ENCODE measurements at regions not wholly inside any gene's neighbourhood (a gene's known extent, or its start where the extent isn't known, plus 50 kb on each side); places are given as distances from the start of the nearest gene placed in this dataset.

- Histone ChIP-seq H4K20me1 (ENCODE audit: insufficient read depth, low read length) (no peaks in the 10 kb centered on the region), H2AFZ (ENCODE audit: low read depth, low read length) (no peak overlapping the region), H3K36me3 (replicated peaks; ENCODE audit: low read depth, low read length) (no peaks in the 10 kb centered on the region), H3K9ac (ENCODE audit: low read length) (no peak overlapping the region), H3K27ac (ENCODE audit: low read length) (no peak overlapping the region), H3K79me2 (ENCODE audit: low read length) (no peaks in the 10 kb centered on the region), H3K9me3 (ENCODE audit: insufficient read depth, low read length) (no peaks in the 10 kb centered on the region), H3K4me3 (ENCODE audit: low read length) (no peak overlapping the region), H3K4me1 (ENCODE audit: low read length) (no peaks in the 10 kb centered on the region), H3K4me2 (ENCODE audit: low read length) (no peak overlapping the region), H3K27me3 (ENCODE audit: low read depth, low read length) (no peaks in the 10 kb centered on the region)
- TF ChIP-seq CTCF (IDR thresholded peaks at IDR 0.05; ENCODE audit: low read depth, low read length) (no peak), EZH2phosphoT487 (IDR thresholded peaks at IDR 0.05; ENCODE audit: low read depth) (no peak)
These were observed 176.4 kb upstream of the PITX1 start for GRCh38 chr5:135210286-135211055.

- TF ChIP-seq EZH2phosphoT487 (IDR thresholded peaks at IDR 0.05; ENCODE audit: low read depth), result no peak
- TF ChIP-seq CTCF (IDR thresholded peaks at IDR 0.05; ENCODE audit: low read depth, low read length), result no peak
- no peaks in the 10 kb centered on the region for H3K36me3 ChIP-seq (replicated peaks; ENCODE audit: low read depth, low read length)
- no peaks in the 10 kb centered on the region for H3K79me2 ChIP-seq (ENCODE audit: low read length)
- no peaks in the 10 kb centered on the region for H3K9me3 ChIP-seq (ENCODE audit: insufficient read depth, low read length)
- peaks cover under 1% of the 10 kb centered on the region; the same call in 1 of the 2 replicates for H3K4me1 ChIP-seq (ENCODE audit: low read length)
- no peak overlapping the region for H3K27ac ChIP-seq (ENCODE audit: low read length)
- no peaks in the 10 kb centered on the region for H4K20me1 ChIP-seq (ENCODE audit: insufficient read depth, low read length)
- no peak overlapping the region for H2AFZ ChIP-seq (ENCODE audit: low read depth, low read length)
- H3K4me2 ChIP-seq (ENCODE audit: low read length), result no peak overlapping the region
- no peaks in the 10 kb centered on the region for H3K27me3 ChIP-seq (ENCODE audit: low read depth, low read length)
- no peak overlapping the region for H3K4me3 ChIP-seq (ENCODE audit: low read length)
- no peak overlapping the region for H3K9ac ChIP-seq (ENCODE audit: low read length)
These were observed 175.1 kb upstream of the PITX1 start for GRCh38 chr5:135208903-135209721.

GRCh38 chr5:135208555-135208902, 174.5 kb upstream of the PITX1 start:
- Histone ChIP-seq H3K4me3 (ENCODE audit: low read length) (no peak overlapping the region), H3K4me2 (ENCODE audit: low read length) (no peak overlapping the region)

More at GRCh38 chr5:135208555-135208902, 174.5 kb upstream of the PITX1 start:
- H3K9ac ChIP-seq (ENCODE audit: low read length), result no peak overlapping the region
- H3K4me1 ChIP-seq (ENCODE audit: low read length), result peaks cover 5% of the 10 kb centered on the region; the same call in 1 of the 2 replicates
- no peaks in the 10 kb centered on the region for H3K79me2 ChIP-seq (ENCODE audit: low read length)
- H4K20me1 ChIP-seq (ENCODE audit: insufficient read depth, low read length), result no peaks in the 10 kb centered on the region
- no peak overlapping the region for H2AFZ ChIP-seq (ENCODE audit: low read depth, low read length)
- H3K27ac ChIP-seq (ENCODE audit: low read length), result no peak overlapping the region
- no peaks in the 10 kb centered on the region for H3K9me3 ChIP-seq (ENCODE audit: insufficient read depth, low read length)
- no peak for TF ChIP-seq EZH2phosphoT487 (IDR thresholded peaks at IDR 0.05; ENCODE audit: low read depth)
- TF ChIP-seq CTCF (IDR thresholded peaks at IDR 0.05; ENCODE audit: low read depth, low read length), result no peak
- H3K27me3 ChIP-seq (ENCODE audit: low read depth, low read length), result no peaks in the 10 kb centered on the region
- no peaks in the 10 kb centered on the region for H3K36me3 ChIP-seq (replicated peaks; ENCODE audit: low read depth, low read length)

Data from OCI-LY3 (cell line).